Brain microvascular endothelial cell (primary cell): ENCODE measurements at regions not wholly inside any gene's neighbourhood (a gene's known extent, or its start where the extent isn't known, plus 50 kb on each side); places are given as distances from the start of the nearest gene placed in this dataset.

ENCODE experiments used
- DNase-seq: peaks from one replicate; pipeline ENCODE4 v3.0.0-alpha.2; 2020
- H3K27ac ChIP-seq: fragments of 250-450 bp; sonication (Bioruptor Pico); 2 replicates; pipeline ENCODE4 v1.5.1; 2020; ENCODE audit warnings: mild to moderate bottlenecking, moderate library complexity
- H3K27me3 ChIP-seq: fragments of 250-450 bp; sonication (Bioruptor Pico); replicated peaks from 2 replicates; pipeline ENCODE4 v1.5.1; 2020; ENCODE audit warnings: mild to moderate bottlenecking
- H3K36me3 ChIP-seq: fragments of 250-450 bp; sonication (Bioruptor Pico); replicated peaks from 2 replicates; pipeline ENCODE4 v1.5.1; 2020; ENCODE audit warnings: mild to moderate bottlenecking
- H3K4me3 ChIP-seq: 2 replicates; pipeline ENCODE4 v1.5.1; 2011; ENCODE audit warnings: low read depth, mild to moderate bottlenecking, control low read depth, low read length, moderate library complexity
- in situ Hi-C: cut with HindIII; loops from 2 replicates; pipeline ENCODE4 v1.10.0; 2017; ENCODE audit warnings: low sequenced_read_pairs, low pct_ligation_motif_present
- TF ChIP-seq, protein P1 (sequence below): IDR thresholded peaks from 2 replicates; pipeline ENCODE4 v1.5.1; 2011; ENCODE audit warnings: low read depth, mild to moderate bottlenecking, moderate library complexity, low read length, control low read depth, inconsistent platforms; ENCODE audit errors: missing control alignments

GRCh38 chr10:52688899-52689298 is 83.7 kb downstream of the MBL2 start:
- in situ Hi-C loops: no loop called here
- H3K27ac ChIP-seq: no peak overlapping the region
- H3K4me3 ChIP-seq: no peak overlapping the region
- no peak for DNase-seq
- H3K36me3 ChIP-seq: no peaks in the 10 kb centered on the region
- TF ChIP-seq, protein P1, sequence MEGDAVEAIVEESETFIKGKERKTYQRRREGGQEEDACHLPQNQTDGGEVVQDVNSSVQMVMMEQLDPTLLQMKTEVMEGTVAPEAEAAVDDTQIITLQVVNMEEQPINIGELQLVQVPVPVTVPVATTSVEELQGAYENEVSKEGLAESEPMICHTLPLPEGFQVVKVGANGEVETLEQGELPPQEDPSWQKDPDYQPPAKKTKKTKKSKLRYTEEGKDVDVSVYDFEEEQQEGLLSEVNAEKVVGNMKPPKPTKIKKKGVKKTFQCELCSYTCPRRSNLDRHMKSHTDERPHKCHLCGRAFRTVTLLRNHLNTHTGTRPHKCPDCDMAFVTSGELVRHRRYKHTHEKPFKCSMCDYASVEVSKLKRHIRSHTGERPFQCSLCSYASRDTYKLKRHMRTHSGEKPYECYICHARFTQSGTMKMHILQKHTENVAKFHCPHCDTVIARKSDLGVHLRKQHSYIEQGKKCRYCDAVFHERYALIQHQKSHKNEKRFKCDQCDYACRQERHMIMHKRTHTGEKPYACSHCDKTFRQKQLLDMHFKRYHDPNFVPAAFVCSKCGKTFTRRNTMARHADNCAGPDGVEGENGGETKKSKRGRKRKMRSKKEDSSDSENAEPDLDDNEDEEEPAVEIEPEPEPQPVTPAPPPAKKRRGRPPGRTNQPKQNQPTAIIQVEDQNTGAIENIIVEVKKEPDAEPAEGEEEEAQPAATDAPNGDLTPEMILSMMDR: no peak
- H3K27me3 ChIP-seq: no peaks in the 10 kb centered on the region

- H3K36me3 ChIP-seq: no peaks in the 10 kb centered on the region
- H3K27me3 ChIP-seq: no peaks in the 10 kb centered on the region
- in situ Hi-C loops: no loop called here
- H3K27ac ChIP-seq: no peak overlapping the region
- no peak for DNase-seq
- TF ChIP-seq, protein P1: no peak
- no peak overlapping the region for H3K4me3 ChIP-seq
Observed at GRCh38 chr10:52696232-52696631, 76.4 kb downstream of the MBL2 start.

DNA sequence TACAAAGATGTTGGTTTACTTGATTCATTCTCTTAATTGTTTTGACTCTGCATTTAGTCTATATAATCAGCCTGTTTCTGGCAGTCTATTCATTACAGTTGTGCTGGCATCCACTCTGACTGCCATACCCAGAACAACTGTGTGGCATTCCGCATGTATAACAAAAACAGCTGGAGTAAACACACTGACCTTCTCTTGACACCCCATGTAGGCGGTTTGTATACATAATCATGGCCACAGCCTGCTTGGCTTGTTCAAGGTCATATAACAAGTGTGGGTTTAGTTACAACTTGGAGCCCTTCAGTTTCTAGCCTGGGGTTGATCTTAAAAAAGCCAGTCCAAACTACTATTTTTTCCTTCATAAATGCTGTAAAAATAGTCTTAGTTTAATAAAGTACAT is 70.9 kb downstream of the MBL2 start:
- Histone ChIP-seq H3K27ac (no peak overlapping the region), H3K36me3 (no peaks in the 10 kb centered on the region), H3K27me3 (no peaks in the 10 kb centered on the region), H3K4me3 (no peak overlapping the region)
- in situ Hi-C loops: no loop called here
- no peak for DNase-seq
- TF ChIP-seq, protein P1: no peak

- H3K27me3 ChIP-seq: no peaks in the 10 kb centered on the region
- no peak overlapping the region for H3K27ac ChIP-seq
- no peaks in the 10 kb centered on the region for H3K36me3 ChIP-seq
- no peak overlapping the region for H3K4me3 ChIP-seq
- in situ Hi-C loops: no loop called here
- TF ChIP-seq, protein P1: no peak
- no peak for DNase-seq
Observed at GRCh38 chr10:52703451-52703850, 69.1 kb downstream of the MBL2 start.

DNA sequence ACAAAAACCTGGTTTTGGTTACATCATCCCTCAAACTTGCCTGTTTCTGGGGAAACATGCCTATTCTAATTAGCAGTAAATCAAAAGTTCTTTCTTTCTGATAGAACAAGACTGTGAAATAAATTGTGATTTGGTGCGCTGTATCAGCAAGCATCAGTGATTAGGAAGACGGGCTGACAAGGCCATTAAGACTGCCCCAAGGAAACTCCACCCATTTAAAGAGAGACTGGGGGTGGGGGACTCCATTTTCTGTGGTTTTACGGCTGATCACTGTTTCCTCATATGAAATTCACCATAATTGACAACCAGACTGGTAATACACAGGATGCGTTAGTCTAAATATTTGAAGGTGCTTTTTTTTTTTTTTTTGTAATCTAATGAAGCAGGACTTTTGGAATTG is 68.7 kb downstream of the MBL2 start:
- in situ Hi-C loops: no loop called here
- TF ChIP-seq, protein P1: no peak
- Histone ChIP-seq H3K27ac (no peak overlapping the region), H3K27me3 (no peaks in the 10 kb centered on the region), H3K36me3 (no peaks in the 10 kb centered on the region), H3K4me3 (no peak overlapping the region)
- DNase-seq: no peak

DNA sequence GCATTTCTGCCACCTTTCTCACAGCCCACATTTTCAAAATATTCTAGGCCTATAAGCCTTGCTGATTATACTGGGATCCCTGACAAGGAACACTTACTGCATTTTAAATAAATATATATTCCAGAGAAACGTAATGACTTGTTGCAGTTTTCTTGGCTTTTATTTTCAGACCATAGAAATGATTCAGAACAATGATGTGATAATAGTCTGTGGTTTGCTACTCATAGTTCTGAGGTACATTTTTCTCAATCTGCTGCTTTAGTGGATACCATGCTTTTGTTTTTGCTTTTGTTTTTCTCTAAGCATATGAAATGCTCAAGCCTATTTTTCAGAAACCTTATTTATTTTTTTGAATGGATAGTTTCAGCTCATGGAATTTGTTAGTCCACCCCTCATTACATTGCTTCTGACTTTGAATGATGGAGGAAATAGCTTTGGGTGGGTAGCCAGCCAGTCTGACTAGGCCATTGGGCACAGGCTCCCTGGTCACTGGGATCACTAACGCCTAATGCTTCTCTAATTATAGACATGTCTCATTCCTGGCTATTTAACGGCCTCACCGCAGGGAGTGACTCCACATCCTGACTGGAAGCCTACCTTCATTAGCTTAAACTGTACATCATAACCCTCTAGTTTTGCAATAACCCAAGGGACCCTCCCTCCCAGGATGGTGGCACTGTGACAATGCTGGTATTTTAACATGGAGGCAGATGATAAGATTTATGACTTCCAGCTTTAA is 66.1 kb downstream of the MBL2 start:
- Histone ChIP-seq H3K27ac (no peak overlapping the region), H3K4me3 (no peak overlapping the region), H3K36me3 (no peaks in the 10 kb centered on the region), H3K27me3 (no peaks in the 10 kb centered on the region)
- TF ChIP-seq, protein P1: no peak
- no peak for DNase-seq
- in situ Hi-C loops: no loop called here
